ENCODE measurements at regions not wholly inside any gene's neighbourhood (a gene's known extent, or its start where the extent isn't known, plus 50 kb on each side); places are given as distances from the start of the nearest gene placed in this dataset.

DNA sequence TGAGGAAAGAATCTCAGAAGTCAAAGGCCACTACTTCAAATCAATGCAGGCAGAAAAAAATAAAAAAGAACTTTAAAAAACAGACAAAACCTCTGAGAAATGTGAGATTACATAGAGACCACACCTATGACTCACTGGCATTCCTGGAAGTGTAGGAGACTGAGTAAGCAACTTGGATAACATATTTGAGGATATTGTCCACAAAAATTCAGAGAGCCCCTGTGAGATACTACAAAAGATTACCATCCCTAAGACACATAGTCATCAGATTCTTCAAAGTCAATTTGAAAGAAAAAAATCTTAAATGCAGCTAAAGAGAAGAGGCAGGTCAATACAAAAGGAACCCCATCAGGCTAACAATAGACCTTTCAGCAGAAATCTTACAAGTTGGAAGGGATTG, 887.3 kb downstream of the NTRK3 start:
- DNase-seq (ENCODE audit: low spot score), result no peak
- no peak overlapping the region for H2AFZ ChIP-seq (ENCODE audit: low read length)
- ChIA-PET CTCF (ENCODE audit: unreplicated experiment) (no interaction called here), POLR2A (no interaction called here)
- no peaks in the 10 kb centered on the region for H4K20me1 ChIP-seq (ENCODE audit: insufficient read depth, low read length)
- H3K9me2 ChIP-seq (ENCODE audit: insufficient read depth, low read length), result no peaks in the 10 kb centered on the region
- no peak overlapping the region for H3K27ac ChIP-seq (ENCODE audit: low read depth, low read length, poor library complexity, severe bottlenecking)
- no TSS peak for BruUV-seq (replicated peaks)
- no peaks in the 10 kb centered on the region for H3K4me1 ChIP-seq (ENCODE audit: insufficient read depth, low read length, poor library complexity, severe bottlenecking)
- no peak overlapping the region for H3K4me2 ChIP-seq (ENCODE audit: low read length)
- TF ChIP-seq EZH2phosphoT487 (IDR thresholded peaks at IDR 0.05; ENCODE audit: borderline replicate concordance, low read depth, low read length), result no peak
- TF ChIP-seq, protein P1, sequence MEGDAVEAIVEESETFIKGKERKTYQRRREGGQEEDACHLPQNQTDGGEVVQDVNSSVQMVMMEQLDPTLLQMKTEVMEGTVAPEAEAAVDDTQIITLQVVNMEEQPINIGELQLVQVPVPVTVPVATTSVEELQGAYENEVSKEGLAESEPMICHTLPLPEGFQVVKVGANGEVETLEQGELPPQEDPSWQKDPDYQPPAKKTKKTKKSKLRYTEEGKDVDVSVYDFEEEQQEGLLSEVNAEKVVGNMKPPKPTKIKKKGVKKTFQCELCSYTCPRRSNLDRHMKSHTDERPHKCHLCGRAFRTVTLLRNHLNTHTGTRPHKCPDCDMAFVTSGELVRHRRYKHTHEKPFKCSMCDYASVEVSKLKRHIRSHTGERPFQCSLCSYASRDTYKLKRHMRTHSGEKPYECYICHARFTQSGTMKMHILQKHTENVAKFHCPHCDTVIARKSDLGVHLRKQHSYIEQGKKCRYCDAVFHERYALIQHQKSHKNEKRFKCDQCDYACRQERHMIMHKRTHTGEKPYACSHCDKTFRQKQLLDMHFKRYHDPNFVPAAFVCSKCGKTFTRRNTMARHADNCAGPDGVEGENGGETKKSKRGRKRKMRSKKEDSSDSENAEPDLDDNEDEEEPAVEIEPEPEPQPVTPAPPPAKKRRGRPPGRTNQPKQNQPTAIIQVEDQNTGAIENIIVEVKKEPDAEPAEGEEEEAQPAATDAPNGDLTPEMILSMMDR (conservative IDR thresholded peaks at IDR 0.05; ENCODE audit: low read length), result no peak
- intact Hi-C loops (cut with micrococcal nuclease; ENCODE audit: unreplicated experiment), result no loop called here
- H3K4me3 ChIP-seq (ENCODE audit: low read depth, low read length, poor library complexity, severe bottlenecking), result no peak overlapping the region
- H3K79me2 ChIP-seq (ENCODE audit: insufficient read depth, low read depth, low read length), result no peaks in the 10 kb centered on the region
- H3K36me3 ChIP-seq (ENCODE audit: insufficient read depth, low read length), result no peaks in the 10 kb centered on the region
- no peaks in the 10 kb centered on the region for H3K9me3 ChIP-seq (ENCODE audit: low read length)

DNA sequence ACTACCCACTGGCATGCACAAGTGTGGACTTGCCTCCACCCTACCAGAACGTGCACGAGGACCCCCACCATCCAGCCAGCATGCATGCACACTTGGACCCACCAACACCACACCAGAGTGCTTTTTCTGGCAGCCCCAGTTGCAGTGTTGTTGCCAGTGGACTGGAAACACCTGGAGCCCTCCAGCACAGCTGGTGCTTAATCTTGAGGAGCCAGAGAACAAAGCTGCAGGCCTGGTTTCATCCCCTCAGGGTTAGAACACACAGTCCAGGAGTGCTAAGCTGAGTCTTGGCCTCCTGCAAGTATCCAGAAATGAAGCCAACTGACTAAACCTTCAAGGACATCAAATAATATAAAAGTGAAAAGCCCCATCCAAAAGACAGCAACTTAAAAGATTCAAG, 888.0 kb downstream of the NTRK3 start:
- Histone ChIP-seq H3K79me2 (ENCODE audit: insufficient read depth, low read depth, low read length) (no peaks in the 10 kb centered on the region), H3K36me3 (ENCODE audit: insufficient read depth, low read length) (no peaks in the 10 kb centered on the region), H4K20me1 (ENCODE audit: insufficient read depth, low read length) (no peaks in the 10 kb centered on the region), H3K4me1 (ENCODE audit: insufficient read depth, low read length, poor library complexity, severe bottlenecking) (no peaks in the 10 kb centered on the region), H2AFZ (ENCODE audit: low read length) (no peak overlapping the region), H3K9me3 (ENCODE audit: low read length) (no peaks in the 10 kb centered on the region), H3K27ac (ENCODE audit: low read depth, low read length, poor library complexity, severe bottlenecking) (no peak overlapping the region), H3K4me3 (ENCODE audit: low read depth, low read length, poor library complexity, severe bottlenecking) (no peak overlapping the region), H3K9me2 (ENCODE audit: insufficient read depth, low read length) (no peaks in the 10 kb centered on the region), H3K4me2 (ENCODE audit: low read length) (no peak overlapping the region)
- no peak for DNase-seq (ENCODE audit: low spot score)
- ChIA-PET POLR2A (no interaction called here), CTCF (ENCODE audit: unreplicated experiment) (no interaction called here)
- TF ChIP-seq EZH2phosphoT487 (IDR thresholded peaks at IDR 0.05; ENCODE audit: borderline replicate concordance, low read depth, low read length), result no peak
- TF ChIP-seq, protein P1 (conservative IDR thresholded peaks at IDR 0.05; ENCODE audit: low read length), result no peak
- intact Hi-C loops (cut with micrococcal nuclease; ENCODE audit: unreplicated experiment), result no loop called here
- BruUV-seq (replicated peaks), result no TSS peak

DNA sequence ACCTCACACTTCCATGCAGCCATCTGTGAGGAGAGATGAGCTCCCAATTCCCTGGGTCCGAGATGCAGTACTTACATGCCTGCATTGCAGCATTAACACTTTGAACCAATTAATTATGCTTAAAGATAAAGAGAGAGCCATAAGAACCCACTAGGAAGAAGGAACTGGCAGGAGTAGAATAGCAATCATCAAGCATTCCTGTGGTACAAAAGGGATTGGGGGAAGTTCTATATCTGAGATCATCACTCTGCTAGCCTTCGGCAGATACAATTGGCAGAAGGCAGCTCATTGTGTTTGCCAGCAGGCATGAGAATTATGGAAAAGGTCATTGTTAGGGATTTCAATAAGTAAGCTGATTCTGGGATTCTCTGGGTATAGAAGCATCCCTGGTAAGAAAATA, 891.4 kb downstream of the NTRK3 start:
- Histone ChIP-seq H3K4me3 (ENCODE audit: low read depth, low read length, poor library complexity, severe bottlenecking) (no peak overlapping the region), H3K79me2 (ENCODE audit: insufficient read depth, low read depth, low read length) (no peaks in the 10 kb centered on the region), H2AFZ (ENCODE audit: low read length) (no peak overlapping the region), H4K20me1 (ENCODE audit: insufficient read depth, low read length) (no peaks in the 10 kb centered on the region), H3K36me3 (ENCODE audit: insufficient read depth, low read length) (no peaks in the 10 kb centered on the region), H3K9me2 (ENCODE audit: insufficient read depth, low read length) (no peaks in the 10 kb centered on the region), H3K9me3 (ENCODE audit: low read length) (no peaks in the 10 kb centered on the region), H3K4me1 (ENCODE audit: insufficient read depth, low read length, poor library complexity, severe bottlenecking) (no peaks in the 10 kb centered on the region), H3K4me2 (ENCODE audit: low read length) (no peak overlapping the region), H3K27ac (ENCODE audit: low read depth, low read length, poor library complexity, severe bottlenecking) (no peak overlapping the region)
- DNase-seq (ENCODE audit: low spot score), result no peak
- no TSS peak for BruUV-seq (replicated peaks)
- TF ChIP-seq, protein P1 (conservative IDR thresholded peaks at IDR 0.05; ENCODE audit: low read length), result no peak
- no peak for TF ChIP-seq EZH2phosphoT487 (IDR thresholded peaks at IDR 0.05; ENCODE audit: borderline replicate concordance, low read depth, low read length)
- intact Hi-C loops (cut with micrococcal nuclease; ENCODE audit: unreplicated experiment), result no loop called here
- CTCF ChIA-PET (ENCODE audit: unreplicated experiment), result no interaction called here
- POLR2A ChIA-PET, result interaction anchor here (0.5 kb wide), 1 partner anchor 465 kb away, joined by 3 read pairs; no protein-coding TSS in a partner anchor

Data from OCI-LY7 (cell line).